ENCODE measurements at regions not wholly inside any gene's neighbourhood (a gene's known extent, or its start where the extent isn't known, plus 50 kb on each side); places are given as distances from the start of the nearest gene placed in this dataset.

DNA sequence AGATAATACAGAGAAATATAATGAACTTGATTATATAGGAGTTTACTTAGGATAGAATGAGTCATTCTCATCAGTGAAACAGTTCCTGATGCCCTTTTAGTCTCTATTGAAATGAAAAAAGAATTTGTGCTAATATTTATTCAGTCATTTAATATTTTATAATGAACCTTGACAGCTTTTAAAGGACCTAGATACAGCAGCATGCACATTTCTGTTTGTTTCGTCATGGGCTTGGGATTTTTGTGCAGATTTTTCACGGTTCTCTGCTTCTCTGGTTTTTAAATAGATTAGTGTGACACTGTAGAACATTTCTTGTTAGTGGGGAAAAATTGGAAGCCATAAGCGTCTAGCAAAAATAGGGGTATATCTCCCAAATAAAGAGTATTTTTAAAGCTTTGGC is 60.7 kb downstream of the NABP1 start:
- TF ChIP-seq, protein P1, sequence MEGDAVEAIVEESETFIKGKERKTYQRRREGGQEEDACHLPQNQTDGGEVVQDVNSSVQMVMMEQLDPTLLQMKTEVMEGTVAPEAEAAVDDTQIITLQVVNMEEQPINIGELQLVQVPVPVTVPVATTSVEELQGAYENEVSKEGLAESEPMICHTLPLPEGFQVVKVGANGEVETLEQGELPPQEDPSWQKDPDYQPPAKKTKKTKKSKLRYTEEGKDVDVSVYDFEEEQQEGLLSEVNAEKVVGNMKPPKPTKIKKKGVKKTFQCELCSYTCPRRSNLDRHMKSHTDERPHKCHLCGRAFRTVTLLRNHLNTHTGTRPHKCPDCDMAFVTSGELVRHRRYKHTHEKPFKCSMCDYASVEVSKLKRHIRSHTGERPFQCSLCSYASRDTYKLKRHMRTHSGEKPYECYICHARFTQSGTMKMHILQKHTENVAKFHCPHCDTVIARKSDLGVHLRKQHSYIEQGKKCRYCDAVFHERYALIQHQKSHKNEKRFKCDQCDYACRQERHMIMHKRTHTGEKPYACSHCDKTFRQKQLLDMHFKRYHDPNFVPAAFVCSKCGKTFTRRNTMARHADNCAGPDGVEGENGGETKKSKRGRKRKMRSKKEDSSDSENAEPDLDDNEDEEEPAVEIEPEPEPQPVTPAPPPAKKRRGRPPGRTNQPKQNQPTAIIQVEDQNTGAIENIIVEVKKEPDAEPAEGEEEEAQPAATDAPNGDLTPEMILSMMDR (IDR thresholded peaks at IDR 0.05) = no peak
- TF ChIP-seq POLR2A (IDR thresholded peaks at IDR 0.05) = no peak
